ENCODE measurements at regions not wholly inside any gene's neighbourhood (a gene's known extent, or its start where the extent isn't known, plus 50 kb on each side); places are given as distances from the start of the nearest gene placed in this dataset.

- no peak for TF ChIP-seq CTCF (optimal IDR thresholded peaks at IDR 0.05 in 1 of 3, IDR thresholded peaks at IDR 0.05 in 1 of 3, conservative IDR thresholded peaks at IDR 0.05 in 1 of 3; ENCODE audit: extremely low read depth in 1 of 3, insufficient read depth in 2 of 3, low read length in 3 of 3)
- no peak for TF ChIP-seq EZH2 (IDR thresholded peaks at IDR 0.05; ENCODE audit: low read length)
Observed at GRCh38 chr4:147287588-147287890, 193.4 kb upstream of the EDNRA start.
